ENCODE measurements at regions not wholly inside any gene's neighbourhood (a gene's known extent, or its start where the extent isn't known, plus 50 kb on each side); places are given as distances from the start of the nearest gene placed in this dataset.
"Not testable (repeated sequence)": the region's sequence is repeated elsewhere in the genome, so short reads cannot be mapped to it uniquely, and the experiment has no call there.

DNA sequence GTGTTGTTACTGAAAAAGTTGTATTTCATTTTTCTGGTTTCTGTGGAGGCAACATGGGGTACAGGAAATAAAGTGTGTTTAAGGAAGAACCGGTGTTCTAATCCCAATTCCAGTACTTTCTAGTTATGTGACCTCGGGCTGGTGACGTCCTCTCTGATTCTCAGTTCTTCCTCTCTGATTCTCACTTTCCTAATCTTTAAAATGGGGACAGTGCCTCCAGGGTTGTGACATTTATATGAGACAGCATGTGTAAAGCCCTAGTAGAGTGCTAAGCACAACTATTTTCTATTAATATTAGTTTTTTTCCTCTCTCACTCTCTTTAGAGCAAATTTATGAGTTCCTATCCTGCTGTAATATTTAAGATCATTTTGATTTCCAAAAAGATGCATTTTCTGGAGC, 50.9 kb upstream of the PTPDC1 start:
- no peak for DNase-seq

DNA sequence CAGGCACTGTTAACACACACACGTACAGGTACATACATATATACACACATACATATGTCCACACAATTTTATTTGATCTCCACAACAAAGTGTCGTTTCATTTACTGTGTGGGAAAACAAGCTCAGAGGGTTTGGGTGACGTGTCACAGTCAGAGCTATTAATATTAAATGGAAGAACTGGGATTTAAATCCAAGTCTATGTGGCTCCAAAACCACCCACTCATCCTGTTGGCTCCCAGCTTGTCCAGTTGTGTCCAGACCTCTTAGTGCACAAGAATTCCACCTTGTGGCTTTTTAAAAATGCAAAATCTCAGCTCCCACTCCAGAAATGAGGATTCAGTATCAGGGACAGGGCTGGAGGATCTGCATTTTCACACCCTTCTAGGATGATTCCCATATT, 52.3 kb upstream of the PTPDC1 start:
- no peak for DNase-seq

- no peak for DNase-seq
Observed at GRCh38 chr9:94031380-94031779, 52.9 kb upstream of the PTPDC1 start.

- peak; percentile 38 for DNase-seq
Observed at GRCh38 chr9:94030318-94031179, 53.7 kb upstream of the PTPDC1 start.

GRCh38 chr9:94029932-94030317, 54.3 kb upstream of the PTPDC1 start:
- DNase-seq = no peak

GRCh38 chr9:94026816-94027215, 57.4 kb upstream of the PTPDC1 start:
- DNase-seq = no peak

DNA sequence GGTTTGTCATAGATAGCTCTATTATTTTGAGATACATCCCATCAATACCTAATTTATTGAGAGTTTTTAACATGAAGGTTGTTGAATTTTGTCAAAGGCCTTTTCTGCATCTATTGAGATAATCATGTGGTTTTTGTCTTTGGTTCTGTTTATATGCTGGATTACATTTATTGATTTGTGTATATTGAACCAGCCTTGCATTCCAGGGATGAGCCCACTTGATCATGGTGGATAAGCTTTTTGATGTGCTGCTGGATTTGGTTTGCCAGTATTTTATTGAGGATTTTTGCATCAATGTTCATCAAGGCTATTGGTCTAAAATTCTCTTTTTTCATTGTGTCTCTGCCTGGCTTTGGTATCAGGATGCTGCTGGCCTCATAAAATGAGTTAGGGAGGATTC, 61.8 kb upstream of the PTPDC1 start:
- DNase-seq = not testable (repeated sequence)

- not testable (repeated sequence) for DNase-seq
Observed at GRCh38 chr9:94020836-94021235, 63.4 kb upstream of the PTPDC1 start.

GRCh38 chr9:94018628-94019027, 63.5 kb upstream of the BARX1 start:
- DNase-seq = peak; percentile 25

- DNase-seq = peak; percentile 15
Observed at GRCh38 chr9:94017939-94018531, 62.9 kb upstream of the BARX1 start.

DNA sequence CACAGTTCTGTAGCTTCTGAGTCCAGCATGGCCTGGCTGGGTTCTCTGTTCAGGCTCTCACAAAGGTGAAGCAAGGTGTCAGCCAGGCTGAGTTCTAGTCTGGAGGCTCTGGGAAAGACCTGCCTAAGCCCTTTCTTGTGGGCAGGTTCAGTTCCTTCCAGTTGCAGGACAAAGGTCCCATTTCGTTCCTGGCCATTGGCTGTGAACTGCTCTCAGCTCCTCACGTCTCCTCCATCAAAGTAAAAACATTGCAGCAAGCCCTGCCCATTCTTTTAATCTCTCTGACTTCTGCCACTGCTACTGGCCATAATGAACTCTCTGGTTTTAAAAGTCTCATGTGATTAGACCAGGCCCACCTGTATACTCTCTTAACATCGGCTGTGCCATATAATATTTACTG, 61.6 kb upstream of the BARX1 start:
- no peak for DNase-seq

DNA sequence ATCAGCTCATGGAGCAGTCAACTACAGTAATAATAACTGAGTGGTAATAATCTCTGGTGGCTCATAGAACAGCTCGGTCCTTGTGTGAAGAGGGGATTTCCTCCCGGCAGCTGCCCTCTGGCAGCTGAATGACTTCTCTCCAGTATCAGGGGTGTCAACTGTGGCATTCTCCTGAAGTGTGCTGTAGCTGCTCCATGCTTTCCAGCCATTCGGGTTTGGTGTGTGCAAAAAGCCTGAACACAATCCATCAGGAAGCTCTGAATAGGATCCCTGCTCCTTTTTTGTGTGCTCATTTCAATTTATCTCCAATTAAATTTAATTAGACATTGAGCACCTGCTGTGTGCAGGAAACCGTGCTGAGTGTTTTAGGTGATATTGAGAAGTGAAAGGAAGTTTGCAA, 59.8 kb upstream of the BARX1 start:
- DNase-seq = no peak

DNA sequence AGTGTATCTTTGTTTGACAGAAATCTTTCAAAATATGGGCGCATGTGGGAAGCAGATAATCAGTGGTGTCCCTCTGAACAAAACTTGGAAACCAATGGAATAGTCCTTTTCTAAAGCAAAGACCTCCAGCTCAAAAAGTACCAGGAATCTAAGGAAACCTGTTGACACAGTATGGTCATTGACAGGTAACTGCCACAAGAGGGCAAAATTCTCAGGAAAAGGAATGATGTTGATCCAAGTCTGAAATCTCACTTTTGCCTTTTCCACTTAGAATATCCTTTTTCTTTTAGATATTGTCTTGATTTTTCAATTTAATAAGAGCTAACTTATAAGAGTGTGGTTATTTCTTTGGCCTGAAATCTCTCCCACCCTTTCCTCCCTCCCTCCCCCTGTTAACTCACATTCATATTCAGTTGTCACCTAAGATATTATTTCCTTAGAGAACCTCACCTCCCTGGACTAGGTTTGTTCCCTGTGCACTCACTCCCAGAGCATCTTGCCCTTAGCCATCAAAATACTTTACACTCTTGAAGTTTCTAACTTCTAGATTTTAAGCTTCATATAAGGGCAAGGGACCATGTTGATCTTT, 59.0 kb upstream of the BARX1 start:
- DNase-seq = no peak

- DNase-seq = no peak
Observed at GRCh38 chr9:94010980-94011533, 55.9 kb upstream of the BARX1 start.

DNA sequence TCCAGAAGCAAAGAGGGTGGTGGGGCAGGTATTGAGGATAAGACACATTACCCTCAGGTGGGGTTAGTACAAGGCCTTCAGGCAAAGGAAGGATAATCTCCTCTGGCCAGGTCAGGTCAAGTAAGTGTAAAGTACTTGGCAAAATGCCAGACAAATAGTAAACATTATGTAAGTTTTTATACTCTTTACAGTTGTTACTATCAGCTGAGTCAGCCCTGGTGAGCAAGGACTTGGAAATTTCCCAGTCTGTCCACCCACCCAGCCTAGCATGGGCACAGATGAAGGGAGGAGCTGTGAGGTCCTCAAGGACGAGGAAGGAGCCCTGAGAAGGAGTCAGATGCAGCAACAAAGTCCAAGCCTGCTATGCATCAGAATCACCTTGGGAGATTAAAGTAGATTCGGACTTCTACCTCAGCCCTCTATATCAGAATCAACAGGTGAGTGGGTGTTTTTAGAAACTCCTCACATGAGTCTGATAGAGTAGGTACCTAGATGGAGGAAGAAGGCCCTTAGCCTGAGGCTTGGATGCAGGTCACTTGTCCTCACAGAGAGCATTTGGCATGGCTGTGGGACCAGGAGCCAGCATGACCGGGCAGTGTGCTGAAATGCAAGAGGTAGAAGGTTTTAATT, 50.2 kb upstream of the BARX1 start:
- no peak for DNase-seq
